ENCODE measurements at regions not wholly inside any gene's neighbourhood (a gene's known extent, or its start where the extent isn't known, plus 50 kb on each side); places are given as distances from the start of the nearest gene placed in this dataset.

- H3K4me1 ChIP-seq: no peaks in the 10 kb centered on the region
- no peaks in the 10 kb centered on the region for H3K36me3 ChIP-seq
- H3K4me3 ChIP-seq: no peak overlapping the region
- no peak for TF ChIP-seq CTCF (IDR thresholded peaks at IDR 0.05)
- H3K27ac ChIP-seq: no peak overlapping the region
- DNase-seq: no peak
- intact Hi-C loops (cut with DNase I; ENCODE audit: low total_unique reads): no loop called here
- H3K27me3 ChIP-seq: no peaks in the 10 kb centered on the region
- H3K9me3 ChIP-seq: no peaks in the 10 kb centered on the region
These were observed 206.2 kb upstream of the RRP15 start for GRCh38 chr1:218078916-218079315.

- intact Hi-C loops (cut with DNase I; ENCODE audit: low total_unique reads): no loop called here
These were observed 205.7 kb upstream of the RRP15 start for GRCh38 chr1:218079347-218079746.

GRCh38 chr1:218079820-218080219 lies 205.3 kb upstream of the RRP15 start:
- Histone ChIP-seq H3K27ac (no peak overlapping the region), H3K4me1 (no peaks in the 10 kb centered on the region), H3K4me3 (no peak overlapping the region), H3K36me3 (no peaks in the 10 kb centered on the region), H3K9me3 (no peaks in the 10 kb centered on the region), H3K27me3 (no peaks in the 10 kb centered on the region)
- intact Hi-C loops (cut with DNase I; ENCODE audit: low total_unique reads): no loop called here
- DNase-seq: no peak
- TF ChIP-seq CTCF (IDR thresholded peaks at IDR 0.05): no peak

More at GRCh38 chr1:218079347-218079746, 205.7 kb upstream of the RRP15 start:
- Histone ChIP-seq H3K4me3 (no peak overlapping the region), H3K27ac (no peak overlapping the region), H3K27me3 (no peaks in the 10 kb centered on the region), H3K4me1 (no peaks in the 10 kb centered on the region), H3K36me3 (no peaks in the 10 kb centered on the region), H3K9me3 (no peaks in the 10 kb centered on the region)
- no peak for DNase-seq
- TF ChIP-seq CTCF (IDR thresholded peaks at IDR 0.05): no peak

GRCh38 chr1:218080863-218081262 lies 204.2 kb upstream of the RRP15 start:
- H3K9me3 ChIP-seq: no peaks in the 10 kb centered on the region
- H3K27ac ChIP-seq: no peak overlapping the region
- H3K4me1 ChIP-seq: no peaks in the 10 kb centered on the region
- intact Hi-C loops (cut with DNase I; ENCODE audit: low total_unique reads): no loop called here
- no peak for TF ChIP-seq CTCF (IDR thresholded peaks at IDR 0.05)
- no peaks in the 10 kb centered on the region for H3K36me3 ChIP-seq
- no peak overlapping the region for H3K4me3 ChIP-seq
- no peak for DNase-seq
- no peaks in the 10 kb centered on the region for H3K27me3 ChIP-seq

GRCh38 chr1:218081358-218081757 lies 203.7 kb upstream of the RRP15 start:
- H3K9me3 ChIP-seq: no peaks in the 10 kb centered on the region
- H3K4me1 ChIP-seq: no peaks in the 10 kb centered on the region
- no peaks in the 10 kb centered on the region for H3K27me3 ChIP-seq
- H3K4me3 ChIP-seq: no peak overlapping the region
- no peak overlapping the region for H3K27ac ChIP-seq
- TF ChIP-seq CTCF (IDR thresholded peaks at IDR 0.05): no peak
- DNase-seq: no peak
- intact Hi-C loops (cut with DNase I; ENCODE audit: low total_unique reads): no loop called here
- no peaks in the 10 kb centered on the region for H3K36me3 ChIP-seq

- H3K4me1 ChIP-seq: no peaks in the 10 kb centered on the region
- no peak for DNase-seq
- no peak overlapping the region for H3K27ac ChIP-seq
- no peaks in the 10 kb centered on the region for H3K36me3 ChIP-seq
- no peak for TF ChIP-seq CTCF (IDR thresholded peaks at IDR 0.05)
- H3K9me3 ChIP-seq: no peaks in the 10 kb centered on the region
- H3K27me3 ChIP-seq: no peaks in the 10 kb centered on the region
- no peak overlapping the region for H3K4me3 ChIP-seq
- intact Hi-C loops (cut with DNase I; ENCODE audit: low total_unique reads): no loop called here
These were observed 194.6 kb upstream of the RRP15 start for GRCh38 chr1:218090459-218090858.

Measured in tibial artery (tissue), 4 donors.